ENCODE measurements at regions not wholly inside any gene's neighbourhood (a gene's known extent, or its start where the extent isn't known, plus 50 kb on each side); places are given as distances from the start of the nearest gene placed in this dataset.

DNA sequence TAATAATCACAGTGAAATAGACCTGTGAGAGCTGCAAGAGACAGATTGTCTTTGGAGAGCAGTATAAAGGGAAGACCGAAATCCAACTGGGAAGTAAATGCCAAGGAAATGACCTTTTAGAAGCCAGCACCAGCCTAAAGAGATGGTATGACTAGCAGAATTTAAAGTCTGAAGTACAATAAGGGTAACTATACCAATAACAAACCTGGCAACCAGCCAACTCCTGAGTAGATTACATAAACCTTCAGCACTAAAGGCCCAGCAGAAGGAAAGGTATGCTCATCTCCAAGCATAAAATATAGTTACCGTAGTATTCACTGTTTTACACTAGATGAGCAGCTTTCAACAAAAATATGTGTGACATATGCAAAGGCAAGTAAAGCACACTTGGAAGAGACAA is 155.1 kb upstream of the SATB1 start:
- H2AK5ac ChIP-seq (ENCODE audit: low read depth, low read length) = no peak overlapping the region
- H3K4me3 ChIP-seq (ENCODE audit: extremely low read depth in 1 of 4, insufficient read depth in 2 of 4, low read depth in 3 of 4, low read length in 4 of 4) = no peak overlapping the region
- DNase-seq (ENCODE audit: low read depth in 1 of 2, low spot score in 2 of 2) (no peak), FAIRE-seq (no peak)
- H4K91ac ChIP-seq (replicated peaks; ENCODE audit: insufficient read length, low read length) = no peak overlapping the region
- no peak overlapping the region for H4K8ac ChIP-seq (ENCODE audit: extremely low read depth, insufficient read depth, low read length)
- no peaks in the 10 kb centered on the region for H3K79me1 ChIP-seq (ENCODE audit: low read depth, low read length)
- H2BK120ac ChIP-seq (replicated peaks; ENCODE audit: low read depth, low read length) = no peak overlapping the region
- CTCF ChIA-PET (ENCODE audit: partially characterized antibody) = interaction anchor here (1.0 kb wide), 1 partner anchor 21 kb away, joined by 3 read pairs; no protein-coding TSS in a partner anchor
- no peaks in the 10 kb centered on the region for H3K23me2 ChIP-seq (ENCODE audit: low read depth, low read length)
- no peak overlapping the region for H3K18ac ChIP-seq (ENCODE audit: extremely low read depth, low read length)
- H3K9ac ChIP-seq (replicated peaks in 1 of 4; ENCODE audit: extremely low read depth in 1 of 4, low read depth in 3 of 4, low read length in 3 of 4) = no peak overlapping the region
- H2BK20ac ChIP-seq (ENCODE audit: low read length) = no peak overlapping the region
- no peak overlapping the region for H2BK15ac ChIP-seq (ENCODE audit: low read length)
- no peak overlapping the region for H2AFZ ChIP-seq (ENCODE audit: low read length)
- no peak overlapping the region for H3K14ac ChIP-seq (ENCODE audit: insufficient read length)
- no peaks in the 10 kb centered on the region for H3K27me3 ChIP-seq (replicated peaks in 1 of 4; ENCODE audit: control insufficient read depth in 3 of 4, extremely low read depth in 1 of 4, insufficient read depth in 3 of 4, low read length in 3 of 4)
- no peaks in the 10 kb centered on the region for H3K36me3 ChIP-seq (ENCODE audit: control insufficient read depth in 2 of 4, insufficient read depth in 4 of 4, low read length in 3 of 4)
- H4K5ac ChIP-seq (ENCODE audit: insufficient read length, low read depth, low read length) = no peak overlapping the region
- WGBS, 2 experiments (ENCODE audit: extremely low coverage in 1 of 2, insufficient coverage in 1 of 2, insufficient read length in 1 of 2, insufficient replicate concordance in 2 of 2, low coverage in 1 of 2, low lambda C conversion rate in 2 of 2, missing lambda C conversion rate in 1 of 2) = 74% methylated on average over 2 of the region's 2 CpGs; no CpG with 5 or more reads in 1 of the 2 experiments
- H2BK12ac ChIP-seq (ENCODE audit: low read depth, low read length) = no peak overlapping the region
- no peaks in the 10 kb centered on the region for H3K9me3 ChIP-seq (ENCODE audit: insufficient read depth in 2 of 2, low read depth in 1 of 2, low read length in 1 of 2)
- POLR2A ChIA-PET (ENCODE audit: partially characterized antibody) = no interaction called here
- no peak overlapping the region for H2BK5ac ChIP-seq (ENCODE audit: low read depth, low read length)
- no peak overlapping the region for H3K4me2 ChIP-seq (ENCODE audit: insufficient read depth in 1 of 2, low read depth in 2 of 2, low read length in 2 of 2)
- no peaks in the 10 kb centered on the region for H3K79me2 ChIP-seq (ENCODE audit: control insufficient read depth in 1 of 2, insufficient read depth in 2 of 2, low read length in 2 of 2)
- H3K27ac ChIP-seq (ENCODE audit: low read depth, low read length) = no peak overlapping the region
- no peaks in the 10 kb centered on the region for H3K4me1 ChIP-seq (replicated peaks in 1 of 4; ENCODE audit: control insufficient read depth in 3 of 4, insufficient read depth in 4 of 4, low read length in 3 of 4)
- H4K20me1 ChIP-seq (replicated peaks in 1 of 2; ENCODE audit: control insufficient read depth in 1 of 2, insufficient read depth in 2 of 2, low read length in 2 of 2) = no peaks in the 10 kb centered on the region
- H3K56ac ChIP-seq (replicated peaks; ENCODE audit: insufficient read length, low read depth, low read length) = no peak overlapping the region
- H3K23ac ChIP-seq (ENCODE audit: insufficient read length) = no peak overlapping the region
- no peak overlapping the region for H3K4ac ChIP-seq (replicated peaks; ENCODE audit: insufficient read length, low read depth, low read length)
- TF ChIP-seq SIRT6 (IDR thresholded peaks at IDR 0.05; ENCODE audit: low read length) (no peak), RNF2 (IDR thresholded peaks at IDR 0.05; ENCODE audit: borderline replicate concordance, low read depth, low read length, missing control alignments, poor library complexity, severe bottlenecking) (no peak), SP2 (IDR thresholded peaks at IDR 0.05; ENCODE audit: low read length) (no peak), TEAD4 (IDR thresholded peaks at IDR 0.05; ENCODE audit: low read depth, low read length) (no peak), JUN (IDR thresholded peaks at IDR 0.05; ENCODE audit: low read depth, low read length) (no peak), CEBPB (IDR thresholded peaks at IDR 0.05; ENCODE audit: low read depth, low read length) (no peak), EGR1 (IDR thresholded peaks at IDR 0.05; ENCODE audit: borderline replicate concordance, low read depth, low read length) (no peak), BCL11A (IDR thresholded peaks at IDR 0.05; ENCODE audit: low read depth in 2 of 2, low read length in 2 of 2) (no peak), SUZ12 (IDR thresholded peaks at IDR 0.05; ENCODE audit: low read length) (no peak), KDM4A (IDR thresholded peaks at IDR 0.05; ENCODE audit: low read depth, low read length, severe bottlenecking) (no peak), EP300 (IDR thresholded peaks at IDR 0.05; ENCODE audit: borderline replicate concordance in 1 of 2, low read depth in 2 of 2, low read length in 2 of 2) (no peak), GTF2F1 (IDR thresholded peaks at IDR 0.05; ENCODE audit: borderline replicate concordance, low read depth, low read length) (no peak), NANOG (IDR thresholded peaks at IDR 0.05; ENCODE audit: insufficient read depth, low read depth, low read length, poor library complexity, severe bottlenecking) (no peak), CTBP2 (IDR thresholded peaks at IDR 0.05; ENCODE audit: borderline replicate concordance, insufficient read depth, insufficient read length, low read length) (no peak), RFX5 (IDR thresholded peaks at IDR 0.05; ENCODE audit: borderline replicate concordance, low read depth, low read length) (no peak)

Data from H1 (cell line).